HG03571 (cell line): ENCODE measurements at regions not wholly inside any gene's neighbourhood (a gene's known extent, or its start where the extent isn't known, plus 50 kb on each side); places are given as distances from the start of the nearest gene placed in this dataset.
"Not testable (repeated sequence)": the region's sequence is repeated elsewhere in the genome, so short reads cannot be mapped to it uniquely, and the experiment has no call there.

ENCODE experiments used
- ATAC-seq: cut with Tn5 transposase; IDR thresholded peaks from one replicate; pipeline ENCODE4 v1.9.1; 2021; ENCODE audit not compliant: unreplicated experiment

GRCh38 chr10:91080776-91081175 lies 139.7 kb upstream of the PCGF5 start:
- ATAC-seq = no peak

DNA sequence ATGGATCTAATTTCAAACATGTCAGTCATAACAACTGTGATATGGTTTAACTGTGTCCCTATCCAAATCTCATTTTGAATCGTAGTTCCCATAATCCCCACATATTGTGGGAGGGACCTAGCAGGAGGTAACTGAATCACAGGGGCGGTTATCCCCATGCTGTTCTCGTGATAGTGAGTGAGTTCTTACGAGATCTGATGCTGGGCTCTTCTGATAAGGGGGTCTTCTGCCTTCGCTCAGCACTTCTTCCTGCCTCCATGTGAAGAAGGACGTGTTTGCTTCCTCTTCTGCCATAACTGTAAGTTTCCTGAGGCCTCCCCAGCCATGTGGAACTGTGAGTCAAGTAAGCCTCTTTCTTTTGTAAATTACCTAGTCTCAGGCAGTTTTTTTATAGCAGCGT lies 138.0 kb upstream of the PCGF5 start:
- no peak for ATAC-seq

- ATAC-seq = no peak
These were observed 131.9 kb upstream of the PCGF5 start for GRCh38 chr10:91088300-91089140.

GRCh38 chr10:91090761-91091529 lies 129.5 kb upstream of the PCGF5 start:
- no peak for ATAC-seq

DNA sequence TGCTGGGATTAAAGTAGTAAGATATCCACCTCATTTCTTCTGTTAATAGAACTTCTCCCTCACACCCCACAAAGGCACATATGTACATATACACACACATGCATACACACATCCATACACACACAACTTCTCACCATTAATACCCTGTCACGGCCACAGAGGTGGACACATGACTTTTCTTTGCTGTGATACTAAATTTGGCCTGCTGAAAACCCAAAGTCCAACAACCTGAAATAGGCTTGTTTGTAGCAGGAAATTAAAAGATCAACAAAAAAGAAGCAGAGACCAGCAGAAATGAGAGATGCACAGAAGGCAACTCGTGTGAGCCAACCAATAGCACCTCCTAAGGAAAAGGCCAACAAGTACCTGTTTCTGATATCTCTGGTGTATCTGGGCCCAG lies 128.7 kb upstream of the PCGF5 start:
- no peak for ATAC-seq

GRCh38 chr10:91096274-91096673 lies 124.2 kb upstream of the PCGF5 start:
- ATAC-seq = no peak

GRCh38 chr10:91097313-91097712 lies 123.2 kb upstream of the PCGF5 start:
- no peak for ATAC-seq

GRCh38 chr10:91098021-91098420 lies 122.4 kb upstream of the PCGF5 start:
- ATAC-seq = not testable (repeated sequence)

- peak; percentile 90 for ATAC-seq
These were observed 116.9 kb upstream of the PCGF5 start for GRCh38 chr10:91103384-91104192.

- no peak for ATAC-seq
These were observed 116.0 kb upstream of the PCGF5 start for GRCh38 chr10:91104193-91105041.

DNA sequence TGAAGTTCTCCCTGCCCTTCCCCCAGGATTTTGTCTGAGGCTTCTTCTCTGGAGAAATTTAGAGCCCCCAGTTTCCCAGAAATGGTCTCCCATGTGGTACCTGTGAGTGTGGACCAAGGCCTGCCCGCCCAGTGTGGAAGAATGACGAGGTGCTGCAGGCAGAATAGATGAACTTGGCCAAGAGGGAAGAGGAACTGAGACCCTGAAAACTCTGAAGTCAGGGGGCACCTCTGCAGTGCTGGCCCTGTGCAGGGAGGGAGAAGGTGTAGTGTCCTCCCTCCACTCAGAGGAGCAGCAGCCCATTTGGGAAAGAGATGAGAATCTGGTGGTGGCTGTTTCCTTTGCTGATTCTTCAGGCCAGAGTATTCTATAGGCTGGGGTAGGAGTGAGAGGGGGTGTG lies 115.2 kb upstream of the PCGF5 start:
- no peak for ATAC-seq

DNA sequence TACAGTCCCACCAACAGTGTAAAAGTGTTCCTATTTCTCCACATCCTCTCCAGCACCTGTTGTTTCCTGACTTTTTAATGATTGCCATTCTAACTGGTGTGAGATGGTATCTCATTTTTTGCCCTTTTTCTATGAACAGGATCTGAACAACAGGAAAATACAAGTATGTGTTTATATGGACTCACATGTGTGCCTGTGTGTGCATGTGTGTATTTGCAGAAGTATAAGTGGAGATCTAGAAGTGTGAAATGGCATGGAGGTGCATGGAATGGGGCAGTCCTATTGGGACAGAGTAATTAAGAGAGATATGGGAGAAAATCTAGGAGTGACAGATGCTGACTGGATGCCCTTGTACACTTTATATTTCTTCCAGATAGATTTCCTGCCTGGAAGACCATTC lies 111.6 kb upstream of the PCGF5 start:
- no peak for ATAC-seq

DNA sequence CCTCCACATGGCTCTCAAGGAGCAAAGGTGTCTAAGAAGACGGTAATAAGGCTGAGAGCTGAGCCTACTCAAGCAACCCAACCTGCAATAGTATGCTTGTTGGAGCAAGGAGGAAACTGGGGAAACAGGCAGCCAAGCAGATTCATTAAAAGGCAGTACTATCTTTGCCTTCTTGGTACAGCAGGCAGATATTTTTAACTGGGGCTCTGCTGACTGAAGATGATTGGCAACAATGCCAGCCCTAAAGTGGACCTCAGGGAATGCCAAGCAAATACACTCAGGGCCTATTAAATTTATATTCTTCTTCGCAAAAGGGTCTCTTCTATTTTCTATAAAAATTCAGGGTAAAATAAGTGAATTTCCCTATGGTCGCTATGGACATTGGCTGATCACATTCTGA lies 109.4 kb upstream of the PCGF5 start:
- no peak for ATAC-seq

GRCh38 chr10:91115618-91116390 lies 104.7 kb upstream of the PCGF5 start:
- ATAC-seq = no peak

DNA sequence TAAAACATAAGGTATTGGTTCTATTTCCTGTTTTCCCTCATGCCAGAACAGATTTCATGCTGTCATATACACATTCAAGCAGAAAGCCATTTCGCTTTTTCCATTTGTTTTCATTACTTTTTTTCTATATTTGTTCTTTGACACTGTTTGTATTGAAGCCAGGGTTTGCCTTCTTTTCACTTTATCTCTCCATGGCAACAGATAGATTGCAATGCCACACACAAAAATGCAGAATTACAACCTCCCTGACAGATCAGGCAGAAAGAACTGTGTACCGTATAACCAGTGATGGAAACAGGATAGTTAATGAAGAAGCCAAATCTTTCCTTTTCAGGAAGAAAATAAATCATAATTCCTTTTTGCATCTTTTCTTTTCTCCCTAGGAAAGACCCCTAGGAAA lies 103.0 kb upstream of the PCGF5 start:
- no peak for ATAC-seq

DNA sequence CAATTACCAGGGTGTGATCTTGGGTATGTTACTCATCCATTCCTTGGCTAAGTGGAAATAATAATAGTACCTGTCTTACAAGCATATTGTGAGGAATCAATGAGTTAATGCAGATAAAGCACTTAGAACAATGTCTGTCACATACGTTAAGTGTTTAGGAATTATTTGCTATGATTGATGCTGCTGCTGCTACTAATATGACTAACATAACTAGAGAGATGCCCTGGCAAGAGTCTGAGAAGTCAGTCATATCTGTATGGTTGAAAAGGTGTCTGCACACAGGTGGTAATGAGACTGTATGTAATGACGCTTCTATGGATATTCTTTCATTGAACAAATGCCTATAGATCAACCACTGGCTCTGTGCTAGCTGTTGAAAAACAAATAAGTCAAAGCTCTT lies 100.1 kb upstream of the PCGF5 start:
- ATAC-seq = no peak

DNA sequence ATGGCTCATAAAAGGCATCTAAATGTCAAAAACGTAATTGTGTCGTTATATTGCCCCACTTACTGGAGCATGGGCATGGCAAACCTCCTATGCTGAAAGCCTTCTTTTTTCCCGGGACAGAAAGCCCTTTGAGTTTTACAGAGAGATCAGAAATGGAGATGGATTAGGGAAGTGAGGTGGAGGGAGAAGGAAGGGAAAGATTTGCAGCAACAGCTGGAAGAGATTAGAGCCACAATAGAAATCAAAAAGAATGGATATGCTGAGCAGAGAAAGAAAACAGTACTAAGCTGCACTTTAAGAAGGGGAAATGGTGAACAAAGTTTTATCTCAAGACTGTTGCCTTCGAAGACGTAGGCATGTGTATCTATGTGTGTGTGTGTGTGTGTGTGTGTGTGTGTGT lies 97.2 kb upstream of the PCGF5 start:
- ATAC-seq = no peak

DNA sequence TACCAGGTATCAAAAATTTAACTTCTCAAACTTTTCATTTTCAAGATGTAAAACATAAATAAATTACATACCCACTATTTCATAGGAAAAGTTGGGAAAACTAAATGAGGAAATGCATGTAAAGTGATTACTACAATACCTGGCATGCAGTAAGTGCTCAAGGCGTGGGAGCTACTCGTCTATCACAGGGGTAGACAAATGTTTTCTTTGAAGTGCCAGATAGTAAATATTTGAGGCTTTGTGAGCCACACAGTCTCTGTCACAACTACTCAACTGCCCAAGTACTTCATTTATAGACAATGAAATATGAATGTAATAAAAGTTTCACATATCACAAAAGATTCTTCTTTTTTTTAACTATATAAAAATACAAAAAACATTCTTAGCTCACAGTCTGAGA lies 96.4 kb upstream of the PCGF5 start:
- ATAC-seq = no peak

- no peak for ATAC-seq
These were observed 94.0 kb upstream of the PCGF5 start for GRCh38 chr10:91126471-91126870.
